Mesothelial cell of epicardium (in vitro differentiated cells): ENCODE measurements at regions not wholly inside any gene's neighbourhood (a gene's known extent, or its start where the extent isn't known, plus 50 kb on each side); places are given as distances from the start of the nearest gene placed in this dataset.
"Not testable (repeated sequence)": the region's sequence is repeated elsewhere in the genome, so short reads cannot be mapped to it uniquely, and the experiment has no call there.

Experiments
- DNase-seq, 2 experiments: peaks; one replicate each; pipeline ENCODE4 v3.0.0; 2021; ENCODE audit warnings: low spot score in 2 of 2; ENCODE audit not compliant: unreplicated experiment in 2 of 2
- H3K27ac Mint-ChIP-seq: 2 replicates; pipeline ENCODE4 v1.8.0; 2021; ENCODE audit warnings: mixed read lengths
- H3K27me3 Mint-ChIP-seq: 2 replicates; pipeline ENCODE4 v1.8.0; 2021; ENCODE audit warnings: low read depth, mixed read lengths
- H3K36me3 Mint-ChIP-seq: 2 replicates; pipeline ENCODE4 v1.8.0; 2021; ENCODE audit warnings: mixed read lengths
- H3K4me1 Mint-ChIP-seq: 2 replicates; pipeline ENCODE4 v1.8.0; 2021; ENCODE audit warnings: mixed read lengths
- H3K4me3 Mint-ChIP-seq: 2 replicates; pipeline ENCODE4 v1.8.0; 2021; ENCODE audit warnings: mild to moderate bottlenecking, moderate library complexity, mixed read lengths
- H3K9me3 Mint-ChIP-seq: 2 replicates; pipeline ENCODE4 v1.8.0; 2021; ENCODE audit warnings: mixed read lengths
- CTCF ChIP-seq: fragments of 200-600 bp; sonication (generic); IDR thresholded peaks from one replicate; pipeline ENCODE4 v1.5.0; 2021; ENCODE audit warnings: antibody characterized with exemption; ENCODE audit not compliant: unreplicated experiment

GRCh38 chr22:49457146-49457545 lies 370.5 kb downstream of the BRD1 start:
- DNase-seq = no peak
- Mint-ChIP-seq H3K27ac (no peak overlapping the region), H3K4me3 (no peak overlapping the region), H3K27me3 (peaks cover 47% of the 10 kb centered on the region), H3K4me1 (peaks cover 27% of the 10 kb centered on the region), H3K9me3 (no peaks in the 10 kb centered on the region), H3K36me3 (no peaks in the 10 kb centered on the region)
- no peak for TF ChIP-seq CTCF

- Mint-ChIP-seq H3K4me3 (no peak overlapping the region), H3K36me3 (no peaks in the 10 kb centered on the region), H3K27me3 (peaks cover 50% of the 10 kb centered on the region), H3K9me3 (no peaks in the 10 kb centered on the region), H3K4me1 (peaks cover 24% of the 10 kb centered on the region), H3K27ac (no peak overlapping the region)
- DNase-seq = no peak
- TF ChIP-seq CTCF = no peak
Measured at GRCh38 chr22:49455595-49455994, 372.1 kb downstream of the BRD1 start.

GRCh38 chr22:49454726-49455125 lies 372.9 kb downstream of the BRD1 start:
- Mint-ChIP-seq H3K27ac (no peak overlapping the region), H3K4me1 (peaks cover 25% of the 10 kb centered on the region), H3K9me3 (no peaks in the 10 kb centered on the region), H3K4me3 (no peak overlapping the region), H3K36me3 (no peaks in the 10 kb centered on the region), H3K27me3 (peaks cover 55% of the 10 kb centered on the region)
- no peak for TF ChIP-seq CTCF
- no peak for DNase-seq

- DNase-seq = no peak
Measured at GRCh38 chr22:49453771-49454170, 373.9 kb downstream of the BRD1 start.

GRCh38 chr22:49453019-49453418 lies 374.7 kb downstream of the BRD1 start:
- DNase-seq, H3K4me3 Mint-ChIP-seq, H3K27ac Mint-ChIP-seq, H3K9me3 Mint-ChIP-seq, H3K36me3 Mint-ChIP-seq: not testable (repeated sequence)
- Mint-ChIP-seq H3K27me3 (peaks cover 58% of the 10 kb centered on the region), H3K4me1 (peaks cover 24% of the 10 kb centered on the region)

More at GRCh38 chr22:49453771-49454170, 373.9 kb downstream of the BRD1 start:
- peaks cover 59% of the 10 kb centered on the region for H3K27me3 Mint-ChIP-seq
- H3K9me3 Mint-ChIP-seq = no peaks in the 10 kb centered on the region
- peaks cover 21% of the 10 kb centered on the region for H3K4me1 Mint-ChIP-seq
- H3K27ac Mint-ChIP-seq = no peak overlapping the region
- no peak for TF ChIP-seq CTCF
- no peaks in the 10 kb centered on the region for H3K36me3 Mint-ChIP-seq
- H3K4me3 Mint-ChIP-seq = no peak overlapping the region

GRCh38 chr22:49452362-49452946 lies 375.2 kb downstream of the BRD1 start:
- no peak for DNase-seq
- no peak for TF ChIP-seq CTCF
- Mint-ChIP-seq H3K4me1 (peaks cover 24% of the 10 kb centered on the region), H3K36me3 (no peaks in the 10 kb centered on the region), H3K4me3 (no peak overlapping the region), H3K9me3 (no peaks in the 10 kb centered on the region), H3K27ac (no peak overlapping the region), H3K27me3 (peaks cover 59% of the 10 kb centered on the region)
